CD8-positive, alpha-beta memory T cell (primary cell): ENCODE measurements at regions not wholly inside any gene's neighbourhood (a gene's known extent, or its start where the extent isn't known, plus 50 kb on each side); places are given as distances from the start of the nearest gene placed in this dataset.
A peak's percentile ranks its signal among the peaks of the same experiment; 100 is the strongest.
"Not testable (repeated sequence)": the region's sequence is repeated elsewhere in the genome, so short reads cannot be mapped to it uniquely, and the experiment has no call there.

Experiments
- CTCF ChIA-PET: fragments of 350-600 bp; sonication (Branson Sonifier 250); formaldehyde crosslinking; loops from one replicate; lab custom pipeline; 2021; ENCODE audit warnings: antibody characterized with exemption; lab: Charles Lee
- POLR2A ChIA-PET: fragments of 350-600 bp; sonication (Branson Sonifier 250); formaldehyde crosslinking; loops from one replicate; lab custom pipeline; 2021; ENCODE audit warnings: antibody characterized with exemption; lab: Charles Lee
- DNase-seq, 5 donors: peaks; one replicate each; pipeline versions ENCODE4 v3.0.0 to v3.0.0-alpha.2; 2020 to 2022; ENCODE audit warnings: mixed read lengths in 1 of 5
- H3K27ac ChIP-seq: one replicate; pipeline ENCODE4 v1.7.0; 2013; ENCODE audit warnings: low read depth, mild to moderate bottlenecking, low read length, moderate library complexity
- H3K27me3 ChIP-seq: 2 replicates; pipeline ENCODE4 v1.7.0; 2013; ENCODE audit warnings: low read length, mild to moderate bottlenecking; ENCODE audit not compliant: insufficient read depth, poor library complexity, severe bottlenecking
- H3K36me3 ChIP-seq: 2 replicates; pipeline ENCODE4 v1.7.0; 2013; ENCODE audit warnings: mild to moderate bottlenecking, low read length, moderate library complexity; ENCODE audit not compliant: insufficient read depth
- H3K4me1 ChIP-seq: 2 replicates; pipeline ENCODE4 v1.7.0; 2013; ENCODE audit warnings: mild to moderate bottlenecking, low read length, moderate library complexity; ENCODE audit not compliant: insufficient read depth
- H3K4me3 ChIP-seq: 2 replicates; pipeline ENCODE4 v1.7.0; 2013; ENCODE audit warnings: mild to moderate bottlenecking, low read length
- H3K9me3 ChIP-seq: 2 replicates; pipeline ENCODE4 v1.7.0; 2013; ENCODE audit warnings: mild to moderate bottlenecking, low read length
- H3K27ac Mint-ChIP-seq, 8 donors: one replicate each; pipeline ENCODE4 v1.8.0; 2020 to 2021; ENCODE audit warnings: mixed read lengths in 8 of 8, mild to moderate bottlenecking in 6 of 8, inconsistent platforms in 3 of 8, moderate library complexity in 3 of 8
- H3K27me3 Mint-ChIP-seq, 2 donors: one replicate each; pipeline ENCODE4 v1.8.0; 2020 to 2021; ENCODE audit warnings: mixed read lengths in 2 of 2, mild to moderate bottlenecking in 1 of 2, moderate library complexity in 1 of 2
- H3K36me3 Mint-ChIP-seq, 3 donors: one replicate each; pipeline ENCODE4 v1.8.0; 2020 to 2021; ENCODE audit warnings: mixed read lengths in 3 of 3, inconsistent platforms in 1 of 3, mild to moderate bottlenecking in 1 of 3
- H3K4me1 Mint-ChIP-seq, 3 donors: one replicate each; pipeline ENCODE4 v1.8.0; 2020 to 2021; ENCODE audit warnings: mixed read lengths in 3 of 3, inconsistent platforms in 1 of 3, mild to moderate bottlenecking in 1 of 3
- H3K4me3 Mint-ChIP-seq, 7 donors: one replicate each; pipeline ENCODE4 v1.8.0; 2020 to 2021; ENCODE audit warnings: mixed read lengths in 7 of 7, mild to moderate bottlenecking in 6 of 7, moderate library complexity in 4 of 7, inconsistent platforms in 2 of 7
- H3K9me3 Mint-ChIP-seq, 5 donors: one replicate each; pipeline ENCODE4 v1.8.0; 2020 to 2022; ENCODE audit warnings: mixed read lengths in 5 of 5, mild to moderate bottlenecking in 3 of 5, moderate library complexity in 2 of 5, inconsistent platforms in 1 of 5

GRCh38 chr3:11709782-11710181, 66.1 kb upstream of the VGLL4 start:
- no peak for DNase-seq
- peaks cover 8 to 20% (median 16%) of the 10 kb centered on the region in 3 donors for H3K36me3 Mint-ChIP-seq
- POLR2A ChIA-PET, result no interaction called here

GRCh38 chr3:11707084-11707483, 63.4 kb upstream of the VGLL4 start:
- H3K27me3 Mint-ChIP-seq, H3K27ac Mint-ChIP-seq, H3K36me3 ChIP-seq, CTCF ChIA-PET, H3K9me3 ChIP-seq, DNase-seq, H3K27me3 ChIP-seq, H3K27ac ChIP-seq, POLR2A ChIA-PET, H3K4me1 ChIP-seq, H3K9me3 Mint-ChIP-seq, H3K4me3 Mint-ChIP-seq, H3K4me3 ChIP-seq: not testable (repeated sequence)
- Mint-ChIP-seq H3K36me3 (peaks cover 8 to 23% (median 21%) of the 10 kb centered on the region in 3 donors), H3K4me1 (peaks cover 4 to 39% (median 6%) of the 10 kb centered on the region in 3 donors)

More at GRCh38 chr3:11709782-11710181, 66.1 kb upstream of the VGLL4 start:
- Mint-ChIP-seq H3K9me3 (peaks cover 0 to 4% (median 2%) of the 10 kb centered on the region in 5 donors), H3K4me1 (peaks cover 5 to 24% (median 6%) of the 10 kb centered on the region in 3 donors), H3K27ac (no peak overlapping the region), H3K4me3 (no peak overlapping the region), H3K27me3 (no peaks in the 10 kb centered on the region)
- H3K27ac ChIP-seq, result no peak overlapping the region
- H3K36me3 ChIP-seq, result no peaks in the 10 kb centered on the region
- no peaks in the 10 kb centered on the region for H3K4me1 ChIP-seq
- no peaks in the 10 kb centered on the region for H3K9me3 ChIP-seq
- CTCF ChIA-PET, result interaction anchor here (1.6 kb wide), 1 partner anchor 96 kb away, joined by 3 read pairs; no protein-coding TSS in a partner anchor
- H3K27me3 ChIP-seq, result no peaks in the 10 kb centered on the region
- H3K4me3 ChIP-seq, result no peak overlapping the region

GRCh38 chr3:11706604-11707003, 62.9 kb upstream of the VGLL4 start:
- Mint-ChIP-seq H3K4me3 (no peak overlapping the region), H3K36me3 (peaks cover 8 to 22% (median 18%) of the 10 kb centered on the region in 3 donors), H3K9me3 (peaks cover 0 to 4% (median 2%) of the 10 kb centered on the region in 5 donors), H3K27ac (no peak overlapping the region), H3K27me3 (no peaks in the 10 kb centered on the region), H3K4me1 (peaks cover 0 to 35% (median 6%) of the 10 kb centered on the region in 3 donors)
- H3K9me3 ChIP-seq, result no peaks in the 10 kb centered on the region
- no peaks in the 10 kb centered on the region for H3K4me1 ChIP-seq
- DNase-seq, result no peak
- CTCF ChIA-PET, result no interaction called here
- no peaks in the 10 kb centered on the region for H3K27me3 ChIP-seq
- H3K4me3 ChIP-seq, result no peak overlapping the region
- H3K36me3 ChIP-seq, result no peaks in the 10 kb centered on the region
- POLR2A ChIA-PET, result no interaction called here
- H3K27ac ChIP-seq, result no peak overlapping the region

- H3K27ac Mint-ChIP-seq, result peak overlapping the region in 1 of 8 donors; percentile 75
- Histone ChIP-seq H3K27me3 (no peaks in the 10 kb centered on the region), H3K27ac (no peak overlapping the region), H3K4me3 (no peak overlapping the region), H3K36me3 (no peaks in the 10 kb centered on the region), H3K9me3 (no peaks in the 10 kb centered on the region), H3K4me1 (no peaks in the 10 kb centered on the region)
- peaks cover 0 to 4% (median 2%) of the 10 kb centered on the region in 5 donors for H3K9me3 Mint-ChIP-seq
- no peak for DNase-seq
- ChIA-PET POLR2A (no interaction called here), CTCF (no interaction called here)
- peaks cover 0 to 34% (median 6%) of the 10 kb centered on the region in 3 donors for H3K4me1 Mint-ChIP-seq
- H3K36me3 Mint-ChIP-seq, result peaks cover 17 to 33% (median 18%) of the 10 kb centered on the region in 3 donors
- H3K27me3 Mint-ChIP-seq, result no peaks in the 10 kb centered on the region
- H3K4me3 Mint-ChIP-seq, result peak overlapping the region in 6 of 7 donors; percentile 3 to 70 (median 20)
These were observed 61.3 kb upstream of the VGLL4 start for GRCh38 chr3:11705049-11705448.

GRCh38 chr3:11703146-11703545, 59.4 kb upstream of the VGLL4 start:
- no peaks in the 10 kb centered on the region for H3K9me3 ChIP-seq
- Mint-ChIP-seq H3K27me3 (no peaks in the 10 kb centered on the region), H3K4me3 (no peak overlapping the region), H3K4me1 (peaks cover 0 to 31% (median 6%) of the 10 kb centered on the region in 3 donors), H3K27ac (no peak overlapping the region), H3K36me3 (peaks cover 11 to 41% (median 21%) of the 10 kb centered on the region in 3 donors), H3K9me3 (no peaks in the 10 kb centered on the region)
- H3K27me3 ChIP-seq, result no peaks in the 10 kb centered on the region
- H3K27ac ChIP-seq, result no peak overlapping the region
- H3K36me3 ChIP-seq, result no peaks in the 10 kb centered on the region
- no peaks in the 10 kb centered on the region for H3K4me1 ChIP-seq
- CTCF ChIA-PET, result interaction anchor here (1.1 kb wide), 1 partner anchor 52 kb away, joined by 3 read pairs; no protein-coding TSS in a partner anchor
- POLR2A ChIA-PET, result no interaction called here
- no peak for DNase-seq
- no peak overlapping the region for H3K4me3 ChIP-seq

GRCh38 chr3:11699083-11699427, 55.3 kb upstream of the VGLL4 start:
- Mint-ChIP-seq H3K27ac (no peak overlapping the region), H3K4me1 (peaks cover 0 to 17% (median 0%) of the 10 kb centered on the region in 3 donors), H3K27me3 (no peaks in the 10 kb centered on the region), H3K4me3 (no peak overlapping the region), H3K36me3 (peaks cover 5 to 55% (median 17%) of the 10 kb centered on the region in 3 donors), H3K9me3 (no peaks in the 10 kb centered on the region)
- no peak for DNase-seq
- no peak overlapping the region for H3K27ac ChIP-seq
- no peaks in the 10 kb centered on the region for H3K9me3 ChIP-seq
- ChIA-PET CTCF (no interaction called here), POLR2A (no interaction called here)
- H3K4me1 ChIP-seq, result no peaks in the 10 kb centered on the region
- no peaks in the 10 kb centered on the region for H3K27me3 ChIP-seq
- H3K36me3 ChIP-seq, result no peaks in the 10 kb centered on the region
- H3K4me3 ChIP-seq, result no peak overlapping the region

GRCh38 chr3:11698326-11699082, 54.8 kb upstream of the VGLL4 start:
- peaks cover 0 to 14% (median 0%) of the 10 kb centered on the region in 3 donors for H3K4me1 Mint-ChIP-seq
- Histone ChIP-seq H3K4me1 (no peaks in the 10 kb centered on the region), H3K27me3 (no peaks in the 10 kb centered on the region), H3K36me3 (no peaks in the 10 kb centered on the region), H3K4me3 (no peak overlapping the region), H3K9me3 (no peaks in the 10 kb centered on the region), H3K27ac (no peak overlapping the region)
- H3K27me3 Mint-ChIP-seq, result peaks cover 0 to under 1% of the 10 kb centered on the region in 2 donors
- no peak for DNase-seq
- H3K9me3 Mint-ChIP-seq, result no peaks in the 10 kb centered on the region
- no peak overlapping the region for H3K27ac Mint-ChIP-seq
- H3K4me3 Mint-ChIP-seq, result no peak overlapping the region
- POLR2A ChIA-PET, result no interaction called here
- peaks cover 5 to 56% (median 17%) of the 10 kb centered on the region in 3 donors for H3K36me3 Mint-ChIP-seq
- CTCF ChIA-PET, result no interaction called here

- ChIA-PET CTCF (no interaction called here), POLR2A (no interaction called here)
- DNase-seq, result no peak
- Histone ChIP-seq H3K4me3 (no peak overlapping the region), H3K27ac (no peak overlapping the region), H3K9me3 (no peaks in the 10 kb centered on the region), H3K36me3 (no peaks in the 10 kb centered on the region), H3K4me1 (no peaks in the 10 kb centered on the region), H3K27me3 (no peaks in the 10 kb centered on the region)
- Mint-ChIP-seq H3K9me3 (no peaks in the 10 kb centered on the region), H3K36me3 (peaks cover 5 to 53% (median 17%) of the 10 kb centered on the region in 3 donors), H3K4me3 (no peak overlapping the region), H3K27ac (no peak overlapping the region), H3K4me1 (peaks cover 0 to 6% (median 0%) of the 10 kb centered on the region in 3 donors), H3K27me3 (peaks cover 0 to 2% of the 10 kb centered on the region in 2 donors)
These were observed 54.0 kb upstream of the VGLL4 start for GRCh38 chr3:11697701-11698100.
